B cell (primary cell): ENCODE measurements at regions not wholly inside any gene's neighbourhood (a gene's known extent, or its start where the extent isn't known, plus 50 kb on each side); places are given as distances from the start of the nearest gene placed in this dataset.

Experiments used
- EZH2 ChIP-seq: IDR thresholded peaks from 2 replicates; pipeline ENCODE4 v1.6.1; 2012; ENCODE audit warnings: borderline replicate concordance, low read depth, mild to moderate bottlenecking, moderate library complexity, low read length; ENCODE audit not compliant: insufficient read depth, poor library complexity, severe bottlenecking
- TF ChIP-seq, protein P1 (sequence below): fragments of 200-600 bp; IDR thresholded peaks from one replicate; pipeline ENCODE4 v1.8.0; 2022; ENCODE audit warnings: antibody characterized with exemption, mild to moderate bottlenecking

DNA sequence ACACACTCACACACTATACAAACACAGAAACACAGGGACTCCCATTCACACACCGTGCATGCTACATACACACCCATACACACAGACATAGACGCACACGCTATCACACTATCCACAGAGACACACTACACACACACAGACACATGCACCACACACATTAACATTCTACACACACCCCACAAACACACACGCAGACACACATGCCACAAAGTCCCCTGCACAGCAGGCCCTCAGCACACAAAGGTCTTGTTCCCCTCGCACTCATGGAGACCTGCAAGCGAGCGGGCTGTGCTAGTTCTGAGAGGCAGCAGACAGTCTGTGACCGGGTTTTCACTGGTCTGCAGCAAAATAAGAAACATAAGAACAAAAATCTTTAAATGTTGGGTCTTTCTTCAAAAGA lies 429.6 kb upstream of the SALL3 start:
- no peak for TF ChIP-seq EZH2
- TF ChIP-seq, protein P1, sequence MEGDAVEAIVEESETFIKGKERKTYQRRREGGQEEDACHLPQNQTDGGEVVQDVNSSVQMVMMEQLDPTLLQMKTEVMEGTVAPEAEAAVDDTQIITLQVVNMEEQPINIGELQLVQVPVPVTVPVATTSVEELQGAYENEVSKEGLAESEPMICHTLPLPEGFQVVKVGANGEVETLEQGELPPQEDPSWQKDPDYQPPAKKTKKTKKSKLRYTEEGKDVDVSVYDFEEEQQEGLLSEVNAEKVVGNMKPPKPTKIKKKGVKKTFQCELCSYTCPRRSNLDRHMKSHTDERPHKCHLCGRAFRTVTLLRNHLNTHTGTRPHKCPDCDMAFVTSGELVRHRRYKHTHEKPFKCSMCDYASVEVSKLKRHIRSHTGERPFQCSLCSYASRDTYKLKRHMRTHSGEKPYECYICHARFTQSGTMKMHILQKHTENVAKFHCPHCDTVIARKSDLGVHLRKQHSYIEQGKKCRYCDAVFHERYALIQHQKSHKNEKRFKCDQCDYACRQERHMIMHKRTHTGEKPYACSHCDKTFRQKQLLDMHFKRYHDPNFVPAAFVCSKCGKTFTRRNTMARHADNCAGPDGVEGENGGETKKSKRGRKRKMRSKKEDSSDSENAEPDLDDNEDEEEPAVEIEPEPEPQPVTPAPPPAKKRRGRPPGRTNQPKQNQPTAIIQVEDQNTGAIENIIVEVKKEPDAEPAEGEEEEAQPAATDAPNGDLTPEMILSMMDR, result no peak
